Activated CD8-positive, alpha-beta T cell treated with anti-CD3 and anti-CD28 coated beads, Interleukin-2, amount 10 ng/mL, durations not matched to agents 7 days and 5 days (primary cell): ENCODE measurements at regions not wholly inside any gene's neighbourhood (a gene's known extent, or its start where the extent isn't known, plus 50 kb on each side); places are given as distances from the start of the nearest gene placed in this dataset.
"Not testable (repeated sequence)": the region's sequence is repeated elsewhere in the genome, so short reads cannot be mapped to it uniquely, and the experiment has no call there.

Experiments
- ATAC-seq: fragments of 150-1000 bp; cut with Tn5 transposase; one replicate; pipeline ENCODE4 v1.10.0; 2021; ENCODE audit warnings: moderate library complexity
- CTCF ChIA-PET: fragments of 350-600 bp; sonication (Branson Sonifier 250); formaldehyde crosslinking; loops from one replicate; lab custom pipeline; 2021; ENCODE audit warnings: antibody characterized with exemption; lab: Charles Lee
- POLR2A ChIA-PET: fragments of 350-600 bp; sonication (Branson Sonifier 250); formaldehyde crosslinking; loops from one replicate; lab custom pipeline; 2021; ENCODE audit warnings: antibody characterized with exemption; lab: Charles Lee
- DNase-seq: peaks from one replicate; pipeline ENCODE4 v3.0.0-alpha.2; 2020
- H3K27ac Mint-ChIP-seq: one replicate; pipeline ENCODE4 v1.8.0; 2021; ENCODE audit warnings: mild to moderate bottlenecking, mixed read lengths
- H3K27me3 Mint-ChIP-seq: one replicate; pipeline ENCODE4 v1.8.0; 2021; ENCODE audit warnings: low read depth, mixed read lengths
- H3K36me3 Mint-ChIP-seq: one replicate; pipeline ENCODE4 v1.8.0; 2021; ENCODE audit warnings: low read depth, mixed read lengths
- H3K4me1 Mint-ChIP-seq: one replicate; pipeline ENCODE4 v1.8.0; 2021; ENCODE audit warnings: low read depth, mixed read lengths
- H3K4me3 Mint-ChIP-seq: one replicate; pipeline ENCODE4 v1.8.0; 2021; ENCODE audit warnings: mild to moderate bottlenecking, mixed read lengths
- H3K9me3 Mint-ChIP-seq: one replicate; pipeline ENCODE4 v1.8.0; 2022; ENCODE audit warnings: mixed read lengths; ENCODE audit not compliant: insufficient read depth

GRCh38 chr11:42823546-42823945 is 488.2 kb upstream of the API5 start:
- no peak for ATAC-seq
- H3K9me3 Mint-ChIP-seq, result no peaks in the 10 kb centered on the region
- CTCF ChIA-PET, result no interaction called here

DNA sequence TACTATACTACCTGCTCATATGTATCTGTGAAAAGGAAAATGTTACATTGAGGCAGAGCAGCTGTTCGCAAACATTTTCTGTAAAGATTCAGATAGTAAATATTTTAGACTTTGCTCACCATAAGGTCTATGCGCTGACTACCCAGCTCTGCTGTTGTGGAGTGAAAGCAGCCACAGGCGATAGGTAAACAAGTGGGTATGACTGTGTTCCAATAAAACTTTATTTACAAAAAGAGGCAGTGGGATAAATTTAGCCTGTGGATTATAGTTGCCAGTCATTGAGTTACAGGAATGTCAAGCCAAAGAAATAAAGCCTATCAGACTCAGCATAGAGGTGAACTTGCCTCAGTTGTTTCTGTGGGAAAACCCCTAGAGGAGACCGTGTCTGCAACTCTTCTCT is 487.7 kb upstream of the API5 start:
- Mint-ChIP-seq H3K27me3 (no peaks in the 10 kb centered on the region), H3K4me1 (no peaks in the 10 kb centered on the region), H3K36me3 (no peaks in the 10 kb centered on the region), H3K27ac (no peak overlapping the region), H3K4me3 (no peak overlapping the region), H3K9me3 (peaks cover 4% of the 10 kb centered on the region)
- DNase-seq (no peak), ATAC-seq (no peak)
- CTCF ChIA-PET, result no interaction called here
- POLR2A ChIA-PET, result no interaction called here

More at GRCh38 chr11:42823546-42823945, 488.2 kb upstream of the API5 start:
- Mint-ChIP-seq H3K4me3 (no peak overlapping the region), H3K4me1 (no peaks in the 10 kb centered on the region), H3K27me3 (no peaks in the 10 kb centered on the region), H3K36me3 (no peaks in the 10 kb centered on the region), H3K27ac (no peak overlapping the region)
- DNase-seq, result no peak
- POLR2A ChIA-PET, result no interaction called here

DNA sequence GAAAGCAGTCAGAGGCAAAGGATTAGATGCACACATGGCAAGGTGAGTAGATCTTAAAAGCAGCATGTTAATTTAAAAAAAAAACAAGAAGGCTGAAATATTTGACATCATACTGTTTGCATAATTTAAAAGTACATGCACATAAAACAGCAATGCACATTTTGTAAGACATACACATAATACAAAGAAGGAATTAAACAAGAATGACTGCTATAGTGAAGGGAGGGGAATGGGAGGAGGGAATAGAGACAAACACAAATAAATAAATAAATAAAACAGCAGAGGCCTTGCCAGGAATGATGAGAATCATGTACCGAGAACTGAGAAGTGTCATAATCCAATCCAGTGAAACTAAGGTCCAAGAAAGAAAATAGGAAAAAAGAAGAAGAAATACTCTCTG is 486.2 kb upstream of the API5 start:
- CTCF ChIA-PET, result no interaction called here
- POLR2A ChIA-PET, result no interaction called here
- no peaks in the 10 kb centered on the region for H3K36me3 Mint-ChIP-seq
- no peaks in the 10 kb centered on the region for H3K27me3 Mint-ChIP-seq
- ATAC-seq (no peak), DNase-seq (no peak)
- peaks cover 4% of the 10 kb centered on the region for H3K9me3 Mint-ChIP-seq
- no peak overlapping the region for H3K4me3 Mint-ChIP-seq
- H3K4me1 Mint-ChIP-seq, result no peaks in the 10 kb centered on the region
- H3K27ac Mint-ChIP-seq, result no peak overlapping the region

GRCh38 chr11:42827845-42828244 is 484.0 kb upstream of the API5 start:
- Mint-ChIP-seq H3K27me3 (no peaks in the 10 kb centered on the region), H3K36me3 (no peaks in the 10 kb centered on the region), H3K9me3 (peaks cover 4% of the 10 kb centered on the region), H3K27ac (no peak overlapping the region), H3K4me3 (no peak overlapping the region), H3K4me1 (no peaks in the 10 kb centered on the region)
- POLR2A ChIA-PET, result no interaction called here
- DNase-seq (no peak), ATAC-seq (no peak)
- CTCF ChIA-PET, result no interaction called here

- no peak overlapping the region for H3K4me3 Mint-ChIP-seq
- DNase-seq (no peak), ATAC-seq (no peak)
- H3K36me3 Mint-ChIP-seq, result no peaks in the 10 kb centered on the region
- ChIA-PET CTCF (no interaction called here), POLR2A (no interaction called here)
- no peak overlapping the region for H3K27ac Mint-ChIP-seq
- H3K27me3 Mint-ChIP-seq, result no peaks in the 10 kb centered on the region
- H3K4me1 Mint-ChIP-seq, result no peaks in the 10 kb centered on the region
- H3K9me3 Mint-ChIP-seq, result peaks cover 4% of the 10 kb centered on the region
Observed at GRCh38 chr11:42837994-42838393, 473.8 kb upstream of the API5 start.

- ChIA-PET POLR2A (no interaction called here), CTCF (no interaction called here)
- no peaks in the 10 kb centered on the region for H3K27me3 Mint-ChIP-seq
- DNase-seq (no peak), ATAC-seq (no peak)
- peaks cover 4% of the 10 kb centered on the region for H3K9me3 Mint-ChIP-seq
- H3K36me3 Mint-ChIP-seq, result no peaks in the 10 kb centered on the region
- H3K4me1 Mint-ChIP-seq, result no peaks in the 10 kb centered on the region
- H3K27ac Mint-ChIP-seq, result no peak overlapping the region
- no peak overlapping the region for H3K4me3 Mint-ChIP-seq
Observed at GRCh38 chr11:42840176-42840829, 471.5 kb upstream of the API5 start.

DNA sequence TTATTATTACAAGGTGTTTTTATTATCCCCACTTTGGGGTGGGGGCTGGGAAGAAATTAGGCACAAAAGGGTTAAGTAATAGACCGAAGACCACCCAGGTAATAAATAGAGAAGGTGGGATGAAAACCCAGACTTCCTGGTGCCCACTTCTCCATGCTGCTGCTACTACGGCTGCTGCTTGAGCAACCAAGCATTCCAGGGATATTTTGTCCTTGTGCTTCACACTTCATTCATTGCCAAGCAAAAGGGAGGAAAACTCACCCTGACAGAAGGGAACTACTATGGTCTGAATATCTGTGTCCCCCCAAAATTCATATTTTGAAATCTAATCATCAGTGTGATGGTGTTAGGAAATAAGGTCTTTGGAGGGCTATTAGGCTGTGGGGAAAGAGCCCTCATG is 470.9 kb upstream of the API5 start:
- Mint-ChIP-seq H3K4me1 (no peaks in the 10 kb centered on the region), H3K9me3 (peaks cover 4% of the 10 kb centered on the region), H3K27ac (no peak overlapping the region), H3K27me3 (no peaks in the 10 kb centered on the region), H3K36me3 (no peaks in the 10 kb centered on the region), H3K4me3 (no peak overlapping the region)
- CTCF ChIA-PET, result no interaction called here
- DNase-seq, result no peak
- POLR2A ChIA-PET, result no interaction called here
- ATAC-seq, result no peak

GRCh38 chr11:42841556-42841955 is 470.2 kb upstream of the API5 start:
- ATAC-seq (no peak), DNase-seq (no peak)
- CTCF ChIA-PET, result no interaction called here
- H3K9me3 Mint-ChIP-seq, result no peaks in the 10 kb centered on the region
- POLR2A ChIA-PET, result no interaction called here
- H3K4me3 Mint-ChIP-seq, result no peak overlapping the region
- H3K27me3 Mint-ChIP-seq, result no peaks in the 10 kb centered on the region
- H3K4me1 Mint-ChIP-seq, result no peaks in the 10 kb centered on the region
- H3K27ac Mint-ChIP-seq, result no peak overlapping the region
- no peaks in the 10 kb centered on the region for H3K36me3 Mint-ChIP-seq

DNA sequence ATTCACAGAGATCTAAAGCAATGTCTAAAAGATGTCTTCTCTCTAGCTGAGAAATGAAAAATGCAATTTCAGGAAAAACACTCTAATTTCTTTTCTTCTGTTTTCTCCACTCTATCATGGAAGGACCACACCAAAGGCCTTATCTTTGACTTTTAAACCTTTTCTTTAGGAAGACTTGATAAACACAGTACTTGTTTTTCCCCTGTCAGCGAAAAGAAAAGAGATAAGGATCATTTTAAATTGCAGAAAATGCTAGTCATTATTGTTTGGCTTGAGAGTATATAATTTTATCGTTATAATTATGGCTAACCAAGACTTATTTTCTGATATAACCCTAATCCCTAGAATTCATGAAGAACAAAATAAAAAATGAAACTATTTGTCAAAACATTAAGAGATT is 462.4 kb upstream of the API5 start:
- POLR2A ChIA-PET, result no interaction called here

GRCh38 chr11:42857344-42857743 is 454.5 kb upstream of the API5 start:
- no peaks in the 10 kb centered on the region for H3K4me1 Mint-ChIP-seq

More for the DNA sequence above, 462.4 kb upstream of the API5 start:
- Mint-ChIP-seq H3K36me3 (no peaks in the 10 kb centered on the region), H3K9me3 (peaks cover 4% of the 10 kb centered on the region), H3K27me3 (no peaks in the 10 kb centered on the region), H3K4me3 (no peak overlapping the region), H3K4me1 (no peaks in the 10 kb centered on the region), H3K27ac (no peak overlapping the region)
- DNase-seq (no peak), ATAC-seq (no peak)
- CTCF ChIA-PET, result no interaction called here

GRCh38 chr11:42870480-42870879 is 441.3 kb upstream of the API5 start:
- H3K36me3 Mint-ChIP-seq, result no peaks in the 10 kb centered on the region
- H3K27ac Mint-ChIP-seq, result no peak overlapping the region
- no peak overlapping the region for H3K4me3 Mint-ChIP-seq
- CTCF ChIA-PET, result no interaction called here
- peaks cover 5% of the 10 kb centered on the region for H3K9me3 Mint-ChIP-seq
- POLR2A ChIA-PET, result no interaction called here
- no peak for ATAC-seq
- no peaks in the 10 kb centered on the region for H3K27me3 Mint-ChIP-seq
- DNase-seq, result no peak
- no peaks in the 10 kb centered on the region for H3K4me1 Mint-ChIP-seq

More at GRCh38 chr11:42857344-42857743, 454.5 kb upstream of the API5 start:
- ChIA-PET POLR2A (no interaction called here), CTCF (no interaction called here)
- Mint-ChIP-seq H3K36me3 (no peaks in the 10 kb centered on the region), H3K9me3 (no peaks in the 10 kb centered on the region), H3K27me3 (no peaks in the 10 kb centered on the region), H3K4me3 (no peak overlapping the region), H3K27ac (no peak overlapping the region)
- no peak for ATAC-seq
- DNase-seq, result no peak

DNA sequence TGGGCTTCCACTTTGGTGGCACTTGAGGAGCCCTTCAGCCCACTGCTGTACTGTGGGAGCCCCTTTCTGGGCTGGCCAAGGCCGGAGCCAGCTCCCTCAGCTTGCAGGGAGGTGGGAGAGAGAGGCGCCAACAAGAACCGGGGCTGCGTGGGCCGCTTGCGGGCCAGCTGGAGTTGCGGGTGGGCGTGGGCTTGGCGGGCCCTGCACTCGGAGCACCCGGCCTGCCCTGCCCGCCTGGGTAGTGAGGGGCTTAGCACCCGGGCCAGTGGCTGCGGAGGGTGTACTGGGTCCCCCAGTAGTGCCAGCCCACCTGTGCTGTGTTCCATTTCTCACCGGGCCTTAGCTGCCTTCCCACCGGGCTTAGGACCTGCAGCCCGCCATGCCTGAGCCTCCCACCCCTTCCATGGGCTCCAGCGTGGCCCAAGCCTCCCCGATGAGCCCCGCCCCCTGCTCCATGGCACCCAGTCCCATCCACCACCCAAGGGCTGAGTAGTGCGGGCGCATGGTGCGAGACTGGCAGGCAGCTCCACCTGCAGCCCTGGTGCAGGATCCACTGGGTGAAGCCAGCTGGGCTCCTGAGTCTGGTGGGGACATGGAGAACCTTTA is 437.9 kb upstream of the API5 start:
- H3K9me3 Mint-ChIP-seq, result not testable (repeated sequence)

DNA sequence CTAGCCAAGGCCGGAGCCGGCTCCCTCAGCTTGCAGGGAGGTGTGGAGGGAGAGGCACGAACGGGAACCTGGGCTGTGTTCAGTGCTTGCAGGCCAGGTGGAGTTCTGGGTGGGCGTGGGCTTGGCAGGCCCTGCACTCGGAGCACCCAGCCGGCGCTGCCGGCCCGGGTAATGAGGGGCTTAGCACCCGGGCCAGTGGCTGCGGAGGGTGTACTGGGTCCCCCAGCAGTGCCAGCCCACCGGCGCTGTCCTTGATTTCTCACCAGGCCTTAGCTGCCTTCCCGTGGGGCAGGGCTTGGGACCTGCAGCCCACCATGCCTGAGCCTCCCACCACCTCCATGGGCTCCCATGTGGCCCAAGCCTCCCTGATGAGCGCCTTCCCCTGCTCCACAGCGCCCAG is 430.5 kb upstream of the API5 start:
- peaks cover 19% of the 10 kb centered on the region for H3K9me3 Mint-ChIP-seq
- POLR2A ChIA-PET, H3K27ac Mint-ChIP-seq, H3K27me3 Mint-ChIP-seq, H3K4me1 Mint-ChIP-seq, DNase-seq, H3K36me3 Mint-ChIP-seq, H3K4me3 Mint-ChIP-seq, ATAC-seq, CTCF ChIA-PET: not testable (repeated sequence)

More for the DNA sequence above, 437.9 kb upstream of the API5 start:
- H3K4me3 Mint-ChIP-seq, H3K4me1 Mint-ChIP-seq, H3K27ac Mint-ChIP-seq, CTCF ChIA-PET, DNase-seq, H3K27me3 Mint-ChIP-seq, POLR2A ChIA-PET, ATAC-seq, H3K36me3 Mint-ChIP-seq: not testable (repeated sequence)
